SK-N-SH treated with all-trans-retinoic acid at 6 μM for 48 hours (cell line): ENCODE measurements at regions not wholly inside any gene's neighbourhood (a gene's known extent, or its start where the extent isn't known, plus 50 kb on each side); places are given as distances from the start of the nearest gene placed in this dataset.

ENCODE experiments used
- ATAC-seq: fragments of 200-7000 bp; cut with Tn5 transposase; 3 replicates; pipeline ENCODE4 v1.9.1; 2020; ENCODE audit warnings: mild to moderate bottlenecking, moderate library complexity
- ARNTL ChIP-seq: fragments of 450-650 bp; formaldehyde crosslinking; IDR thresholded peaks from 2 replicates; pipeline ENCODE4 v1.5.0; 2020; ENCODE audit warnings: low read depth, mild to moderate bottlenecking, moderate library complexity, borderline replicate concordance
- BACH2 ChIP-seq: fragments of 250-450 bp; sonication (Bioruptor Pico); IDR thresholded peaks from 2 replicates; pipeline ENCODE4 v1.9.0; 2021; ENCODE audit warnings: mild to moderate bottlenecking, borderline replicate concordance
- CSDC2 ChIP-seq: fragments of 250-450 bp; sonication (Bioruptor Pico); IDR thresholded peaks from 2 replicates; pipeline ENCODE4 v1.5.0; 2020; ENCODE audit warnings: mild to moderate bottlenecking, moderate library complexity
- ESRRG ChIP-seq: fragments of 250-450 bp; sonication (Bioruptor Pico); IDR thresholded peaks from 2 replicates; pipeline ENCODE4 v1.6.1; 2021; ENCODE audit warnings: mild to moderate bottlenecking
- GLIS3 ChIP-seq: fragments of 250-450 bp; sonication (Bioruptor Pico); IDR thresholded peaks from 2 replicates; pipeline ENCODE4 v1.5.0; 2020; ENCODE audit warnings: mild to moderate bottlenecking, moderate library complexity
- ISL1 ChIP-seq: fragments of 250-450 bp; sonication (Bioruptor Pico); IDR thresholded peaks from 2 replicates; pipeline ENCODE4 v2.1.2; 2022; ENCODE audit warnings: mild to moderate bottlenecking, moderate library complexity
- OSR1 ChIP-seq: fragments of 250-450 bp; sonication (Bioruptor Pico); IDR thresholded peaks from 2 replicates; pipeline ENCODE4 v1.8.0; 2022; ENCODE audit warnings: moderate library complexity, mild to moderate bottlenecking, inconsistent platforms
- PPARA ChIP-seq: fragments of 250-450 bp; sonication (Bioruptor Pico); IDR thresholded peaks from 2 replicates; pipeline ENCODE4 v1.5.0; 2020; ENCODE audit warnings: mild to moderate bottlenecking, borderline replicate concordance
- RARB ChIP-seq: fragments of 250-450 bp; sonication (Bioruptor Pico); IDR thresholded peaks from 2 replicates; pipeline ENCODE4 v1.8.0; 2021; ENCODE audit warnings: mild to moderate bottlenecking, moderate library complexity
- SNAI2 ChIP-seq: fragments of 250-450 bp; sonication (Bioruptor Pico); IDR thresholded peaks from 2 replicates; pipeline ENCODE4 v1.5.0; 2020; ENCODE audit warnings: mild to moderate bottlenecking, moderate library complexity
- TCF4 ChIP-seq: fragments of 250-450 bp; sonication (Bioruptor Pico); IDR thresholded peaks from 2 replicates; pipeline ENCODE4 v1.8.0; 2021; ENCODE audit warnings: mild to moderate bottlenecking, moderate library complexity, borderline replicate concordance
- TOX ChIP-seq: fragments of 250-450 bp; sonication (Bioruptor Pico); IDR thresholded peaks from 2 replicates; pipeline ENCODE4 v1.8.0; 2021; ENCODE audit warnings: mild to moderate bottlenecking, moderate library complexity, borderline replicate concordance
- ZC3H10 ChIP-seq: fragments of 250-450 bp; sonication (Bioruptor Pico); IDR thresholded peaks from 2 replicates; pipeline ENCODE4 v1.5.1; 2021; ENCODE audit warnings: mild to moderate bottlenecking, moderate library complexity
- ZFP3 ChIP-seq: fragments of 250-450 bp; sonication (Bioruptor Pico); IDR thresholded peaks from 2 replicates; pipeline ENCODE4 v1.5.0; 2020; ENCODE audit warnings: mild to moderate bottlenecking, moderate library complexity
- ZFP30 ChIP-seq: fragments of 450-650 bp; formaldehyde crosslinking; IDR thresholded peaks from 2 replicates; pipeline ENCODE4 v1.5.0; 2022; ENCODE audit warnings: mild to moderate bottlenecking, moderate library complexity
- ZNF565 ChIP-seq: fragments of 450-650 bp; formaldehyde crosslinking; conservative IDR thresholded peaks from 2 replicates; pipeline ENCODE4 v1.5.0; 2020; ENCODE audit warnings: low read depth, mild to moderate bottlenecking, moderate library complexity
- ZNF70 ChIP-seq: fragments of 450-650 bp; formaldehyde crosslinking; IDR thresholded peaks from 2 replicates; pipeline ENCODE4 v1.5.0; 2020; ENCODE audit warnings: mild to moderate bottlenecking, moderate library complexity
- ZNF8 ChIP-seq: fragments of 450-650 bp; formaldehyde crosslinking; IDR thresholded peaks from 2 replicates; pipeline ENCODE4 v1.5.0; 2020; ENCODE audit warnings: mild to moderate bottlenecking, moderate library complexity
- TF ChIP-seq, protein P1 (sequence below): fragments of 250-450 bp; sonication (Bioruptor Pico); IDR thresholded peaks from 2 replicates; pipeline ENCODE4 v1.5.1; 2020; ENCODE audit warnings: low read depth, mild to moderate bottlenecking, moderate library complexity
- TF ChIP-seq, protein P2 (sequence below): fragments of 250-450 bp; sonication (Bioruptor Pico); IDR thresholded peaks from 2 replicates; pipeline ENCODE4 v1.8.0; 2021; ENCODE audit warnings: low read depth, mild to moderate bottlenecking, moderate library complexity, borderline replicate concordance
- TF ChIP-seq, protein P3 (sequence below): fragments of 250-450 bp; sonication (Bioruptor Pico); IDR thresholded peaks from 2 replicates; pipeline ENCODE4 v1.5.1; 2021; ENCODE audit warnings: mild to moderate bottlenecking, moderate library complexity
- TF ChIP-seq, protein P4 (sequence below): fragments of 250-450 bp; sonication (Bioruptor Pico); IDR thresholded peaks from 2 replicates; pipeline ENCODE4 v1.5.0; 2020; ENCODE audit warnings: mild to moderate bottlenecking, moderate library complexity

DNA sequence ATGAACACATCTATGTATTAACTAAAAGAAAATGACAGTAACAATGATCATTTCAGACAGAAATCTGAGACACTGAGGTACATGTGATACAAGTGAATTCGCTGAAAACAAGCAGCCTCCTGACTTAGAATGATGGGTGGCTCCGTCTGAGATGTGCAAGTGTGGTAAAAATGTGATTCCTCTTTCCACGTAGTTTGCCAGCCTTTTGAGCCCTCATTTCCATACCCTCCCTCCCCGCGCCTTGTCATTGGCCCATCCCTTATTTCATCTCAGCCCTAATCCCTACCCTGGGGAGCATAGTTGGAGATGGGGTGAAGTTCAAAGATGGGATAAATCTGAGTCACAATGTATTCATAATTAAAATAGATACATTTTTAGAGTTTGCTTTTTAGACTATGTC is 107.8 kb downstream of the BMP4 start:
- TF ChIP-seq, protein P1, sequence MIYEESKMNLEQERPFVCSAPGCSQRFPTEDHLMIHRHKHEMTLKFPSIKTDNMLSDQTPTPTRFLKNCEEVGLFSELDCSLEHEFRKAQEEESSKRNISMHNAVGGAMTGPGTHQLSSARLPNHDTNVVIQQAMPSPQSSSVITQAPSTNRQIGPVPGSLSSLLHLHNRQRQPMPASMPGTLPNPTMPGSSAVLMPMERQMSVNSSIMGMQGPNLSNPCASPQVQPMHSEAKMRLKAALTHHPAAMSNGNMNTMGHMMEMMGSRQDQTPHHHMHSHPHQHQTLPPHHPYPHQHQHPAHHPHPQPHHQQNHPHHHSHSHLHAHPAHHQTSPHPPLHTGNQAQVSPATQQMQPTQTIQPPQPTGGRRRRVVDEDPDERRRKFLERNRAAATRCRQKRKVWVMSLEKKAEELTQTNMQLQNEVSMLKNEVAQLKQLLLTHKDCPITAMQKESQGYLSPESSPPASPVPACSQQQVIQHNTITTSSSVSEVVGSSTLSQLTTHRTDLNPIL: no peak
- TF ChIP-seq, protein P2, sequence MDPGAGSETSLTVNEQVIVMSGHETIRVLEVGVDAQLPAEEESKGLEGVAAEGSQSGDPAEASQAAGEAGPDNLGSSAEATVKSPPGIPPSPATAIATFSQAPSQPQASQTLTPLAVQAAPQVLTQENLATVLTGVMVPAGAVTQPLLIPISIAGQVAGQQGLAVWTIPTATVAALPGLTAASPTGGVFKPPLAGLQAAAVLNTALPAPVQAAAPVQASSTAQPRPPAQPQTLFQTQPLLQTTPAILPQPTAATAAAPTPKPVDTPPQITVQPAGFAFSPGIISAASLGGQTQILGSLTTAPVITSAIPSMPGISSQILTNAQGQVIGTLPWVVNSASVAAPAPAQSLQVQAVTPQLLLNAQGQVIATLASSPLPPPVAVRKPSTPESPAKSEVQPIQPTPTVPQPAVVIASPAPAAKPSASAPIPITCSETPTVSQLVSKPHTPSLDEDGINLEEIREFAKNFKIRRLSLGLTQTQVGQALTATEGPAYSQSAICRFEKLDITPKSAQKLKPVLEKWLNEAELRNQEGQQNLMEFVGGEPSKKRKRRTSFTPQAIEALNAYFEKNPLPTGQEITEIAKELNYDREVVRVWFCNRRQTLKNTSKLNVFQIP: no peak
- TF ChIP-seq, protein P3, sequence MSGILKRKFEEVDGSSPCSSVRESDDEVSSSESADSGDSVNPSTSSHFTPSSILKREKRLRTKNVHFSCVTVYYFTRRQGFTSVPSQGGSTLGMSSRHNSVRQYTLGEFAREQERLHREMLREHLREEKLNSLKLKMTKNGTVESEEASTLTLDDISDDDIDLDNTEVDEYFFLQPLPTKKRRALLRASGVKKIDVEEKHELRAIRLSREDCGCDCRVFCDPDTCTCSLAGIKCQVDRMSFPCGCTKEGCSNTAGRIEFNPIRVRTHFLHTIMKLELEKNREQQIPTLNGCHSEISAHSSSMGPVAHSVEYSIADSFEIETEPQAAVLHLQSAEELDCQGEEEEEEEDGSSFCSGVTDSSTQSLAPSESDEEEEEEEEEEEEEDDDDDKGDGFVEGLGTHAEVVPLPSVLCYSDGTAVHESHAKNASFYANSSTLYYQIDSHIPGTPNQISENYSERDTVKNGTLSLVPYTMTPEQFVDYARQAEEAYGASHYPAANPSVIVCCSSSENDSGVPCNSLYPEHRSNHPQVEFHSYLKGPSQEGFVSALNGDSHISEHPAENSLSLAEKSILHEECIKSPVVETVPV: no peak
- TF ChIP-seq ZNF70: no peak
- TF ChIP-seq GLIS3 (CRISPR knock-in tag): no peak
- no peak for TF ChIP-seq ESRRG (CRISPR knock-in tag)
- TF ChIP-seq TCF4 (CRISPR knock-in tag): no peak
- TF ChIP-seq SNAI2 (CRISPR knock-in tag): no peak
- no peak for TF ChIP-seq BACH2 (CRISPR knock-in tag)
- TF ChIP-seq ISL1 (CRISPR knock-in tag): no peak
- no peak for TF ChIP-seq ZNF8 (CRISPR knock-in tag)
- TF ChIP-seq TOX (CRISPR knock-in tag): no peak
- no peak for TF ChIP-seq OSR1 (CRISPR knock-in tag)
- no peak for TF ChIP-seq ARNTL (CRISPR knock-in tag)
- no peak for TF ChIP-seq RARB
- TF ChIP-seq, protein P4, sequence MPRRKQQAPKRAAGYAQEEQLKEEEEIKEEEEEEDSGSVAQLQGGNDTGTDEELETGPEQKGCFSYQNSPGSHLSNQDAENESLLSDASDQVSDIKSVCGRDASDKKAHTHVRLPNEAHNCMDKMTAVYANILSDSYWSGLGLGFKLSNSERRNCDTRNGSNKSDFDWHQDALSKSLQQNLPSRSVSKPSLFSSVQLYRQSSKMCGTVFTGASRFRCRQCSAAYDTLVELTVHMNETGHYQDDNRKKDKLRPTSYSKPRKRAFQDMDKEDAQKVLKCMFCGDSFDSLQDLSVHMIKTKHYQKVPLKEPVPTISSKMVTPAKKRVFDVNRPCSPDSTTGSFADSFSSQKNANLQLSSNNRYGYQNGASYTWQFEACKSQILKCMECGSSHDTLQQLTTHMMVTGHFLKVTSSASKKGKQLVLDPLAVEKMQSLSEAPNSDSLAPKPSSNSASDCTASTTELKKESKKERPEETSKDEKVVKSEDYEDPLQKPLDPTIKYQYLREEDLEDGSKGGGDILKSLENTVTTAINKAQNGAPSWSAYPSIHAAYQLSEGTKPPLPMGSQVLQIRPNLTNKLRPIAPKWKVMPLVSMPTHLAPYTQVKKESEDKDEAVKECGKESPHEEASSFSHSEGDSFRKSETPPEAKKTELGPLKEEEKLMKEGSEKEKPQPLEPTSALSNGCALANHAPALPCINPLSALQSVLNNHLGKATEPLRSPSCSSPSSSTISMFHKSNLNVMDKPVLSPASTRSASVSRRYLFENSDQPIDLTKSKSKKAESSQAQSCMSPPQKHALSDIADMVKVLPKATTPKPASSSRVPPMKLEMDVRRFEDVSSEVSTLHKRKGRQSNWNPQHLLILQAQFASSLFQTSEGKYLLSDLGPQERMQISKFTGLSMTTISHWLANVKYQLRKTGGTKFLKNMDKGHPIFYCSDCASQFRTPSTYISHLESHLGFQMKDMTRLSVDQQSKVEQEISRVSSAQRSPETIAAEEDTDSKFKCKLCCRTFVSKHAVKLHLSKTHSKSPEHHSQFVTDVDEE (CRISPR knock-in tag): no peak
- TF ChIP-seq ZFP30 (CRISPR knock-in tag): no peak
- no peak for TF ChIP-seq CSDC2 (CRISPR knock-in tag)
- TF ChIP-seq, all 23 proteins: peak for 0
- ATAC-seq: no peak

DNA sequence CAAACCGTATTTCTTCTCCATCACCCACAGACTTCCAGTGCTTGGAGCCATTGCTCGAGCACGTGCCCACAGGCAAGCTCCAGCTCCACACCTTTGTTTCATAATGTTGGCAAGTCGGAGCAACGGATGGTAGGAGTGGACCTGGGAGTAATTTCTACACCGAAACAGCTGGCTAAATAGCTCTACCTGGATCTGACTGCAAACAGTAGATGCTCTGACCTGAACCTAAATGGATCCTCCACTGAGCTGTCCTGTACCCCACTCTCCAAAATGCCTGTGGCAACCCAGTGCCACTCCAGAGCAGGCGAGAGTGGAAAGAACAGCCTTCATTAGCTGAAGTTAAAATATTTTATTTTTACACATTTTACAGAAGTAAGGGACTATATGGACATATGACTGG is 108.7 kb downstream of the BMP4 start:
- TF ChIP-seq ZFP3: no peak
- no peak for TF ChIP-seq SNAI2 (CRISPR knock-in tag)
- TF ChIP-seq TOX (CRISPR knock-in tag): no peak
- TF ChIP-seq, protein P3: no peak
- ATAC-seq: no peak

DNA sequence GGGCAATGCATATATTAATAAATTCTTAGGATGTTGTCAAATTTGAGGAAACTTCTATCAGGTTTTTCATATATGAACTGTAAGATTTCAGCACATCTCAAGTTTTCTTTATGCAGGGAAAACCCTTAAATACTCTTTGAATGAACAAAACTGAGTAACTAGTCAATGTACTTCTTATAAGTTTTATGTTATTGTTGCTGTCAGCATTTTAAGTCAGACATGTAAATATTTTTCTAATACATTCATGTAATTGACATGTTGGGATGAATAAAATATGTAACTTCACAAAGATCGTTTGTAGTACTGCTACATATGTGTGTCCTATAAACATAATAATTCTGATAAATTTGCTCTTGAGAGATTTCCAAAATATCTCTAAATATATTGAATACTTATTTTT is 109.6 kb downstream of the BMP4 start:
- ATAC-seq: no peak
- TF ChIP-seq RARB (no peak), TOX (CRISPR knock-in tag) (no peak), ZNF565 (CRISPR knock-in tag) (no peak), SNAI2 (CRISPR knock-in tag) (no peak), ARNTL (CRISPR knock-in tag) (no peak), ESRRG (CRISPR knock-in tag) (no peak), GLIS3 (CRISPR knock-in tag) (no peak), BACH2 (CRISPR knock-in tag) (no peak), PPARA (CRISPR knock-in tag) (no peak), TCF4 (CRISPR knock-in tag) (no peak), ZC3H10 (CRISPR knock-in tag) (no peak), ZFP3 (no peak)
- TF ChIP-seq, protein P1: no peak
- TF ChIP-seq, protein P2: no peak
- TF ChIP-seq, protein P3: no peak
